SJSA1 (cell line): ENCODE measurements at regions not wholly inside any gene's neighbourhood (a gene's known extent, or its start where the extent isn't known, plus 50 kb on each side); places are given as distances from the start of the nearest gene placed in this dataset.
A peak's percentile ranks its signal among the peaks of the same experiment; 100 is the strongest.

Experiments used
- DNase-seq, 2 experiments: peaks; one replicate each; pipeline ENCODE4 v3.0.0-alpha.2; 2015 to 2020; ENCODE audit warnings: low spot score in 2 of 2, low read depth in 1 of 2
- H3K27ac ChIP-seq: fragments of 250-450 bp; sonication (Bioruptor Pico); 2 replicates; pipeline ENCODE4 v1.5.1; 2020; ENCODE audit warnings: mild to moderate bottlenecking, moderate library complexity
- H3K27me3 ChIP-seq: fragments of 250-450 bp; sonication (Bioruptor Pico); replicated peaks from 2 replicates; pipeline ENCODE4 v1.5.1; 2020; ENCODE audit warnings: mild to moderate bottlenecking, moderate library complexity
- H3K36me3 ChIP-seq: fragments of 250-450 bp; sonication (Bioruptor Pico); 2 replicates; pipeline ENCODE4 v1.5.1; 2020; ENCODE audit warnings: mild to moderate bottlenecking
- H3K4me1 ChIP-seq: fragments of 250-450 bp; sonication (Bioruptor Pico); replicated peaks from 2 replicates; pipeline ENCODE4 v1.6.1; 2021; ENCODE audit warnings: mild to moderate bottlenecking
- H3K4me3 ChIP-seq: fragments of 250-450 bp; sonication (Bioruptor Pico); 2 replicates; pipeline ENCODE4 v1.5.1; 2020; ENCODE audit warnings: mild to moderate bottlenecking
- H3K9me3 ChIP-seq: fragments of 250-450 bp; sonication (Bioruptor Pico); replicated peaks from 2 replicates; pipeline ENCODE4 v1.5.1; 2020; ENCODE audit warnings: mild to moderate bottlenecking

DNA sequence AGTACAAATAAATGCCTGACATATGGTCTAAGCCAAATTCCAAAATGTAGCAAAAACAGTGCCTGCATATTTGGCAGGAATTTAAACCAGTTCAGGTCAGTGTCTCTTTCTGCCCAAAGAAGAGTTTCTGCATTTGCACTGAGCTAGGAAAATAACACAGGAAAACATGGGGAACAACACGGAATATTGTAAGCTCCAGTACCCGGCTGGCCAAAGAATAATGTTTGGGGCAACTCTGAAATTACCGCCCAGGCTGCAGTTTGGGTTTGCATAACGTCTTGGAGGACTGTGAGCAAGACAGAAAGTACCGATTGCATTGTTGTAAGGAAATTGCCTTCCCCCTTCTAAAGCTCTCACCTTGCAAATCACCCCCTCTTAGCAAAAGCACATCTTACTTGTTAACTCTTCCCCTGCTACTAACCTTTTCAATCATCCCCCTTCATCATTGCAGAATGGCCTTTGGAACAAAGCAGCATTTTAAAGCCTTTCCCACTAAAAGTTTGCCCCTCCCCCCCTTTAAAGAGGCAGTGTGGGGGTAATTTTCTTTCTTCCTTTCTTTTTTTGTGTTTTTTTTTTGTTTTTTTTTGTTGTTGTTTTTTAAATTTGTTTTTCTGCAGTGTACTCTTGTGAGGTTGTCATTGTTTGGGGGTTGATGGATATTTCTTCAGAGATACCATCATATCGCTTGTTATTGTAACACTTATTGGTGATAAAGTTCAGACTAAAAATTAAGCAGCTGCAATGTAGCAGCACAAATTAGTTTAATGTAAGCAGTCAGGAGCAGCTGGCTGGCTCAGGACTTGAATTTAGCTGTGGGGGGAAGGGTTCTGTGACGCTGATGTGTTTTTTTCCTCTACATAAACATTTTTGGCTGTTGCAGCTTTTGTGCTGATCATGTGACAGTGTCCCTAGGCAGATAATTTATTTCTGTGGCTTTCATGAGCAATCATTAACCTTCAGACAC is 100.0 kb upstream of the CITED2 start:
- Histone ChIP-seq H3K9me3 (no peaks in the 10 kb centered on the region), H3K4me3 (no peak overlapping the region), H3K4me1 (peaks cover 16% of the 10 kb centered on the region), H3K27me3 (no peaks in the 10 kb centered on the region), H3K36me3 (no peaks in the 10 kb centered on the region), H3K27ac (no peak overlapping the region)
- DNase-seq: peak in 1 of 2 experiments; percentile 45

DNA sequence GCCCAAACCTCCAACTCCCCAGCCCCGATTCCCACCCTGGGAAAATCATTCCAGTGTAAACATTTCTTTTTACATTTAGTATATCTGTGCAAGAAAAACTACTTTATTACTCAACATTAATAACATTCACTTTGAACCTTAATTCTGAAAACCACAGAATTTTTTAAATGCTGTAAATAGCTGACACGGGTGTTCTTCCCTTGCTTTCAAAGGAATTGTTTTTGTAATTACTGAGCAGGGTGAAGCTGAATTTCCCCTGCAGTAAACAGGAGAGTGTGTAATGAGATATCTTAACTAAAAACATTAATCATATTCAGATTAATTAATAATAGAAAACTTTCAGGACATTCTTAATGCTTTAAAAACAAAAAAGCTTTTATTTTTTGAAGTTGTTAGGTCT is 99.3 kb upstream of the CITED2 start:
- Histone ChIP-seq H3K4me1 (peaks cover 16% of the 10 kb centered on the region), H3K4me3 (no peak overlapping the region), H3K9me3 (no peaks in the 10 kb centered on the region), H3K27ac (no peak overlapping the region), H3K27me3 (no peaks in the 10 kb centered on the region), H3K36me3 (no peaks in the 10 kb centered on the region)
- no peak for DNase-seq

DNA sequence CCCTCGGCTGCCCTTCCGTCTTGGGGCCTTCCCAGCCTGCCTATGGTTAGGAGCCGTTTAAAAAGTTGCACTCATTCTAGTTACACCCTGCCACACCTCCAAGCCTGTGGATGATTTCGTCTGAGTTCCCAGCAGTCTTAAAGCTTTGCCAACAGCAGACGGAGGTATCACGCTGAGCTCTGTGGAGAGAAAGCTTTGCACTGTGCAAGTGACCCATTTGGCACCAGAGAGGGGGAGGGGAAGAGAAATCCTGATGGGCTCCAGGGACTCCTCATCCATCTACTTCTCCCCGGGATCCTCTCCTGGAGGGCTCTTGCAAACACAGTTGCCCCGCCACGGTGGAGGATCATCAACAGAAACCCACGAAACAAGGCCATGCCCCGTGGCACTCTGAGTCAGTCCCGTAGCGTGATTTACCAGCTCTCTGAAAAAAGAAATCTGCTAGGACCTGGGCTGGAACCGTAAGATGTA is 98.8 kb upstream of the CITED2 start:
- Histone ChIP-seq H3K4me1 (peaks cover 16% of the 10 kb centered on the region), H3K27ac (no peak overlapping the region), H3K36me3 (no peaks in the 10 kb centered on the region), H3K9me3 (no peaks in the 10 kb centered on the region), H3K4me3 (no peak overlapping the region), H3K27me3 (no peaks in the 10 kb centered on the region)
- no peak for DNase-seq

DNA sequence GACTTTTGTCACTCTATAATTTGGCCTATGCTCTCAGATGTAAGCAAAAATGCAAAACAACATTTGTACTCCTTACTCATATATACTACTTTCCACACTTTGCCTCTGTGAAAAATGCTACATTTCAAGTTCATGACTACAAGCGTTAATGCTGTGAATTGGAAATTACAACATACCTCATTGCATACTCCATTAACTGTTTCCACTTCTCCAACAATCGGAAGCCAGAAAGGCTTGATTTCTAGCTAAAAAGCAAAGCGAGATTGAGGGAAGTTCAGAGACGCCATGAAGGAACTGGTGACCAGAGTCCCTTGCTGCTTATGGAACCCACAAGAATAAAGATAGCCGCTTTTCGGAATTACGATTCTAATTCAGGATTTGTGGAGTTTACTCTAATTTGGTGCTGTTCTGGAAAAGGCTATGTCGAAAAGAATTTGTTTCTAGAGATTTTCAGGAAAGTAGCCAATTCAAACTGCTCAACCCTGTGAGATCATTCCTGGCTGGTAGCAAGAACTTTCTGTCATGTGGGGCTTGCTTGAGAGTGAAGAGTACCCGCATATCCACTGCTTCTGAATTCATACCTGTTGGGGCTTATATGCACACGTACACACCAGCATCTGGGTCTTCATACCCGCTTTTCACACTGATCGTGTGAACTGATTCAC is 98.0 kb upstream of the CITED2 start:
- Histone ChIP-seq H3K27ac (no peak overlapping the region), H3K4me1 (peaks cover 16% of the 10 kb centered on the region), H3K36me3 (no peaks in the 10 kb centered on the region), H3K4me3 (no peak overlapping the region), H3K9me3 (no peaks in the 10 kb centered on the region), H3K27me3 (no peaks in the 10 kb centered on the region)
- no peak for DNase-seq

DNA sequence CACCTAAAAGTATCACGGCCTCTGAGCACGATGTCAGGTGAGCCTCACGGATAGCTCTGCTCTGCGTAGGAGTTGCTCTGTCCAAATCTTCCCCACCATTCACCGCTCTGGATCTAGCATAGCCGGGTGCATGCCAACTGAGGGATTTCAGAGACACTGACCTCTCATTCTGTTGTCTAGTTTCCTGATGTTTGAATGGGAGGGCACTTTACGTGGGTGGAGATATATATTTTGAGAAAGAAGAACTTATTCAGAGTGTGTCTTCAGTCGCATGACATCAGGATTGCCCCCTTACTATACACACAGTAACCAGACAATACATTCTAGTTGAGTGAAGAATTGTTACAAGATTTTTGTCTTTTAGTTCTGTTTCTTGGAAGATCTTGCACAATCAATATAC is 96.5 kb upstream of the CITED2 start:
- no peaks in the 10 kb centered on the region for H3K36me3 ChIP-seq
- no peaks in the 10 kb centered on the region for H3K27me3 ChIP-seq
- no peak for DNase-seq
- H3K9me3 ChIP-seq: no peaks in the 10 kb centered on the region
- peaks cover 16% of the 10 kb centered on the region for H3K4me1 ChIP-seq
- no peak overlapping the region for H3K4me3 ChIP-seq
- no peak overlapping the region for H3K27ac ChIP-seq

DNA sequence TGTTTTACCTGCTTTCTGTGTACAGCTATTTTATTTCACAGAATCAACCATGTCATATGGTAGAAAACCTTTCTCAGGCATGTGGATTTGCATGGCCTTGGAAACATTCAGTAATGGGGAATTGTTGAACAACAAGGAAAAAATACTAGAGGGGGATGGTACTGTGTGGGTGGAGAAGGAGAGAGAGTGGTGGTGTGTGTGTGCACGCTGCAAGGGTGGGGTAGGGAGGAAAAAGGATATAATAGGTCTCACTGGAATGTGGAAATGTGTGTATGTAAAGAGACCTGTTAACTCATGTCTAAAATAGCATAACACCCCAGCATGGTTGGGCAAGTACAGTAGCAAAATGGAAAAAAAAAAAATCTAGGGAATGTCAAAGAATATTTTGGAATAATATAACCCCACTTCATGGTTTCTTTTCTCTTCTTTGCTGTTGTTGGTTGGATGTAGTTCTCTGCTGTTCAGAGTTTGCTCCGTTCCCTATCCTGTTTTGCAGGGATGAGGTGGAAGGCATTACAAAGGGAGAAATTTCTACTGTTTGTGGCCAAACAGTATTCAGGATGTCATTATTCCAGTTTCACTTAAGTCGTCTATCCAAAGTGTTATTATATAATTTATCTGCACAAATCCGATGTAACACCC is 93.9 kb upstream of the CITED2 start:
- Histone ChIP-seq H3K27me3 (no peaks in the 10 kb centered on the region), H3K4me1 (peaks cover under 1% of the 10 kb centered on the region; the same call in 1 of the 2 replicates), H3K4me3 (no peak overlapping the region), H3K36me3 (no peaks in the 10 kb centered on the region), H3K9me3 (no peaks in the 10 kb centered on the region), H3K27ac (no peak overlapping the region)
- DNase-seq: no peak

DNA sequence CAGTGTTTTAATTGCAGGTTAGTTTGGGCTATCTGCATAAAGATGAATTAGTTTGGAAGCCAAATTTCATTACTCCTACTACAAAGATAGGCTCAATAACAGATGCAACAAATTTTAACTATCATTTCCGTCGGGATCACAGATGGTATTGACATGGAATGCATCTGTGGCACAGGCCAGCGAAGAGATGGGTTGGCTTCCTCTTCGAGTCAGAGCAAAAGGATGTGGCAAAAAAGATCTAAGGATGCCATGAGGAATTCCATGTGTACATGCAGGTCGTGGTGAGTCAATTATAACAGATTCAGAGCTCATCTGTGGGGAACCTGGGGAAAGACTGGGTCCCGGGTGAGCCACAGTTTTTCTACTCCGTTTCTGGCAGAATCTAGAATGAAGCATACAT is 83.0 kb upstream of the CITED2 start:
- H3K27ac ChIP-seq: no peak overlapping the region
- no peak overlapping the region for H3K4me3 ChIP-seq
- no peak for DNase-seq
- no peaks in the 10 kb centered on the region for H3K4me1 ChIP-seq
- H3K36me3 ChIP-seq: no peaks in the 10 kb centered on the region
- H3K9me3 ChIP-seq: no peaks in the 10 kb centered on the region
- no peaks in the 10 kb centered on the region for H3K27me3 ChIP-seq

DNA sequence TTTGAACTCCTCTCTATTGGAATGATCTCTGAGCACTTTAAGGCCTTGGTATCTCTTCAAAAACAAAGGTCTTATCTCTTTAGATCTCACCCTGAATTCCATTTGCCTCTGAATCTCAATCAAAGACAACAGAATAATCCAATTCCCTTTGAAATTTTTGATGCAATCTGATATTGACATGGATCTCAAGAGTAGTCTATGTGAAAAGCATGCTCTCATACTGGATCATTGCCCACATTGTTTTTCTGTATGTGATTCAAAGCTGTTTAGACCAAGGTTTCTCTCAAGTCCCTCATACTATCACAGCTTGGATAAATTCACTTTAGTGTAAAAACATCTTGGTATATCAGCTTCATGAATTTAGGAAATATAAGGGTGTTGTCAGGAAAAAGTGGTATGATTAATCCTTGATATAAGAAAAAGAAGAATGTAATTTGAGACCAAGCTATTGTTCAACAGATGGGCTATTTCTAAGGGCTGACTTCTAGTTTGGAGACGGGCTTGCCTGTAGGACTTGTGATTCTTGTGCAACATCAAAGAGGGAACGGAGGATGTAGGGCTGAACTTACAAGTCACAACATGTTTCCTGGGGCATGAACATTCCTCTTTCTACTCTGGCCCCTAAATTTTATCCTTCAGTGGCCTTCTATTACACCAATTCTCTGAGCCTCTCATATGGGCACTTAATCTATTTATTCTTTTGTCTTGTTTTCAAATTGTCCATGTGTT is 77.9 kb upstream of the CITED2 start:
- no peaks in the 10 kb centered on the region for H3K36me3 ChIP-seq
- H3K27ac ChIP-seq: no peak overlapping the region
- DNase-seq: no peak
- no peaks in the 10 kb centered on the region for H3K9me3 ChIP-seq
- H3K4me3 ChIP-seq: no peak overlapping the region
- H3K27me3 ChIP-seq: no peaks in the 10 kb centered on the region
- peaks cover 14% of the 10 kb centered on the region; the same call in 1 of the 2 replicates for H3K4me1 ChIP-seq

DNA sequence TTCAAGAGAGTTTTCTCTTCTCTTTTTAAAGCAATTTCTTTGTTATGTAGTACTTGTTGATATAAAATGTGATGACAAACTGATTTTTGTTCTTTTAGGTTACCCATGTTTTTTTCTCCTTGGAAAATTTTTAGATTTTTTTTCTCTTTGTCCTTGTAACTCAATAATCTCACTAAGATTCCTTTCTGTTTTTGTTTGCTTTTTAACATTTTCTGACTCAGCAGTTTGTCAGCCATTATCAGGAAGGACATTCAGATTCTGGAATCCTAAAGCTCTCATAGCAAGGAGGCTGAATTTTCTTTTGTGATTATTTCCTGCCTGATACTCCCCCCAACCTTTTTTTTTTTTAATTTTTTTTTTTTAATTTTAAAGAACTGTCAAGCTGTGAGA is 75.2 kb upstream of the CITED2 start:
- peaks cover 14% of the 10 kb centered on the region; the same call in 1 of the 2 replicates for H3K4me1 ChIP-seq
- H3K27ac ChIP-seq: no peak overlapping the region
- DNase-seq: peak in 1 of 2 experiments; percentile 28
- no peaks in the 10 kb centered on the region for H3K9me3 ChIP-seq
- no peak overlapping the region for H3K4me3 ChIP-seq
- no peaks in the 10 kb centered on the region for H3K27me3 ChIP-seq
- no peaks in the 10 kb centered on the region for H3K36me3 ChIP-seq

DNA sequence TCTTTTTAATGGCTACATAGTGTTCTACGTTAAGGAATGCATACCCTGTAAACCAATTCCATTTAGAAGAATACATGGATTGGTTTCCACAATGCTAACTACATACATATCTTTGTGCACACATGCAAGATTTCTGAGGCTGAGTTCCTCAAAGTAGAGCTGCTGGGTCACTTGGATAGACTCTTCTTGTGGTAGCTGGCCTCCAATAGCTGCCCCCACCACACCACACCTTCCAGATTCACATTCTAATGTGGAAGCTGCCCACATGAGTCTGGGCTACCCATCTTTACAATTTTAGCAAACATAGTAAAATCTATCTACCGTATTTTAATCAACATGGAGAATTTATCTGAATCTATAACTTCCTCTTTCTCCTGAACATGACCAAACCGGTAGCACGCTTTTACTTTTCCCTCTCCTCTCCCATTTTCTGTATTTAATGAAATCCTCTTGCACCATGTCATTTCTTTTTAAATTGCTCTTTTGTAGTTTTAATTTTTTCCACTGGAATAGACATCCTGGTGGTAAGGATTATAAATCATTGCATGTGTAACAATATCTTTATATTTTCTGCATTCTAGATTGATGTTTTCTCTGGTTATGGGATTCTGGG is 74.7 kb upstream of the CITED2 start:
- Histone ChIP-seq H3K4me1 (peaks cover 14% of the 10 kb centered on the region), H3K27me3 (no peaks in the 10 kb centered on the region), H3K4me3 (no peak overlapping the region), H3K36me3 (no peaks in the 10 kb centered on the region), H3K27ac (no peak overlapping the region), H3K9me3 (no peaks in the 10 kb centered on the region)
- no peak for DNase-seq

DNA sequence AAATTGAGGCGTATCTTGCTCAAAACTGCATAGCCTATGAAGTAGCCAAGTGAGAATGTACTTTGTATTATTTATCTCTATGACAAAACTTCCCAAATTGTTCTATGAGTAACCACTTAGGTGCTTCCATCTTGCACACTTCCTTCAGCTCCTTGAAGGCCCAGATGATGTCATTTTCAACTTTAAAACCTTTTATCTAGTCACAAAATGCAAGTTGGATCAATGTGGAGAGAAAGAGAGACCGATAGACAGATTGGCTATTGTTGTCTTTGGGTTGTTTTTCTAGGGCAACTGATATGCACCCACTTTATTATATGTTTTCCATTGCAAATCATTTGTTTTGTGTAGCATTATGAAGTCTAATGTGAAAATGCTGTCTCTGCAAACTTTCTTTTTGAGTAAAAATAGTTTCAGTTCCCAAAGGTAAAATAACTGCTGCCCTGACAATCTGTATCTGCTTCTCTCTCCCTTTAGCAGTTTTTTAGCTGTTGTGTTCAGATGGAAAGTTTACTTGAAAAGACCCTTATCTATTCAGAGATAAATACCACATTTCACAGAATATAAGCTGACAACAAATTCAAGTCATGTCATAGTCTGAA is 73.7 kb upstream of the CITED2 start:
- Histone ChIP-seq H3K9me3 (no peaks in the 10 kb centered on the region), H3K27me3 (no peaks in the 10 kb centered on the region), H3K4me3 (no peak overlapping the region), H3K27ac (no peak overlapping the region), H3K36me3 (no peaks in the 10 kb centered on the region), H3K4me1 (peaks cover 23% of the 10 kb centered on the region)
- no peak for DNase-seq

DNA sequence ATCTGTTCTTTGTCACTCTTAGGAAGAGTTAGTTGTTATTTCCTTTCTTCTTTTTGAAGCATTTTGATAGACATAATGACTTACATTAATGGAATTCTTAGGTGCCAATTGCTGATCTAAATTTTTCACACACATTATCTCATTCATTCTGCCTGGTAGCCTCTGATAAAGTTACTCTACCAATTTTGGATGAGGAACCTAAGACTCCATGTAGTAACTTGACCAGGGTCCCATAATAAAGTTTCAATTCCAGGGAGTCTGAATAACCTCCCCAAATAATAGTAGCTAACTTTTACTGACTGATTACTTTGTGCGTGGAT is 73.2 kb upstream of the CITED2 start:
- H3K27me3 ChIP-seq: no peaks in the 10 kb centered on the region
- no peaks in the 10 kb centered on the region for H3K36me3 ChIP-seq
- no peaks in the 10 kb centered on the region for H3K9me3 ChIP-seq
- peaks cover 23% of the 10 kb centered on the region for H3K4me1 ChIP-seq
- H3K4me3 ChIP-seq: no peak overlapping the region
- H3K27ac ChIP-seq: no peak overlapping the region
- no peak for DNase-seq
